ENCODE measurements at regions not wholly inside any gene's neighbourhood (a gene's known extent, or its start where the extent isn't known, plus 50 kb on each side); places are given as distances from the start of the nearest gene placed in this dataset.

GRCh38 chr2:55761024-55761423 is 67.4 kb upstream of the PNPT1 start:
- Histone ChIP-seq H3K79me2 (ENCODE audit: control insufficient read depth, insufficient read depth, low read length) (no peaks in the 10 kb centered on the region), H3K9me1 (ENCODE audit: control insufficient read depth, extremely low read depth, insufficient read depth, low read length) (no peaks in the 10 kb centered on the region), H4K20me1 (ENCODE audit: control insufficient read depth, extremely low read depth, insufficient read depth, low read length) (no peaks in the 10 kb centered on the region), H2AFZ (ENCODE audit: control insufficient read depth, low read length) (peak overlapping the region; percentile 66), H3K9me3 (ENCODE audit: control insufficient read depth, low read depth, low read length) (no peaks in the 10 kb centered on the region), H3K27ac (ENCODE audit: control insufficient read depth, insufficient read depth, low read length) (no peak overlapping the region), H3K27me3 (ENCODE audit: control insufficient read depth, extremely low read depth, insufficient read depth, low read length) (no peaks in the 10 kb centered on the region), H3K9ac (ENCODE audit: control insufficient read depth, extremely low read depth, insufficient read depth, low read length) (no peak overlapping the region), H3K4me3 (ENCODE audit: control insufficient read depth in 2 of 3, extremely low read depth in 1 of 3, insufficient read depth in 2 of 3, low read depth in 1 of 3, low read length in 3 of 3) (no peak overlapping the region), H3K4me2 (ENCODE audit: control insufficient read depth, extremely low read depth, insufficient read depth, low read depth, low read length) (peak overlapping the region; percentile 42), H3K4me1 (ENCODE audit: control insufficient read depth, extremely low read depth, insufficient read depth, low read length) (peaks cover 27% of the 10 kb centered on the region), H3K36me3 (ENCODE audit: control insufficient read depth in 2 of 2, extremely low read depth in 1 of 2, insufficient read depth in 2 of 2, low read length in 2 of 2) (no peaks in the 10 kb centered on the region)
- FAIRE-seq, result no peak
- TF ChIP-seq CTCF (optimal IDR thresholded peaks at IDR 0.05 in 1 of 3, IDR thresholded peaks at IDR 0.05 in 1 of 3, conservative IDR thresholded peaks at IDR 0.05 in 1 of 3; ENCODE audit: extremely low read depth in 1 of 3, insufficient read depth in 2 of 3, low read length in 3 of 3), result no peak
- TF ChIP-seq EZH2 (IDR thresholded peaks at IDR 0.05; ENCODE audit: low read length), result no peak
- DNase-seq (ENCODE audit: low read depth, low spot score), result no peak
- dilution Hi-C loops (cut with MboI; ENCODE audit: extremely low pct_ligation_motif_present, low sequenced_read_pairs), result no loop called here

DNA sequence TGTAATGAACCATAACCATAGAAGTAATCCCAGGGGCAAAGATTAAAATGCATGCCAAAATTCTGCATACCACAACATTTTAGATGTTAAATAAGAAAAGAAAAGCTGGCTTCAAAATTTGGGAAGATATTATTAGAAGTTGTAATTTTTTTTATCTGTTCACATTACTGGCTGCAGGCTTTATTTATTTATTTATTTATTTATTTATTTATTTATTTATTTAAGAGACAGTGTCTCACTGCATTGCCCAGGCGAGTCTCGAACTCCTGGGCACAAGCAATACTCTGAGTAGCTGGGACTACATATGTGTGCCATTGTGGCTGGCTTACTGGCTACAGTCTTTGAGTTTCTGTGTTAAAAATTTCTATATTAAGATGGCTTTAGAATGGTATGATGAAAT is 66.5 kb upstream of the PNPT1 start:
- no peak overlapping the region for H2AFZ ChIP-seq (ENCODE audit: control insufficient read depth, low read length)
- DNase-seq (ENCODE audit: low read depth, low spot score) (no peak), FAIRE-seq (no peak)

More for the DNA sequence above, 66.5 kb upstream of the PNPT1 start:
- no peak for TF ChIP-seq EZH2 (IDR thresholded peaks at IDR 0.05; ENCODE audit: low read length)
- no peak for TF ChIP-seq CTCF (optimal IDR thresholded peaks at IDR 0.05 in 1 of 3, IDR thresholded peaks at IDR 0.05 in 1 of 3, conservative IDR thresholded peaks at IDR 0.05 in 1 of 3; ENCODE audit: extremely low read depth in 1 of 3, insufficient read depth in 2 of 3, low read length in 3 of 3)
- Histone ChIP-seq H3K27ac (ENCODE audit: control insufficient read depth, insufficient read depth, low read length) (no peak overlapping the region), H3K79me2 (ENCODE audit: control insufficient read depth, insufficient read depth, low read length) (no peaks in the 10 kb centered on the region), H3K9me3 (ENCODE audit: control insufficient read depth, low read depth, low read length) (no peaks in the 10 kb centered on the region), H4K20me1 (ENCODE audit: control insufficient read depth, extremely low read depth, insufficient read depth, low read length) (no peaks in the 10 kb centered on the region), H3K9ac (ENCODE audit: control insufficient read depth, extremely low read depth, insufficient read depth, low read length) (no peak overlapping the region), H3K36me3 (ENCODE audit: control insufficient read depth in 2 of 2, extremely low read depth in 1 of 2, insufficient read depth in 2 of 2, low read length in 2 of 2) (no peaks in the 10 kb centered on the region), H3K4me1 (ENCODE audit: control insufficient read depth, extremely low read depth, insufficient read depth, low read length) (peaks cover 27% of the 10 kb centered on the region), H3K27me3 (ENCODE audit: control insufficient read depth, extremely low read depth, insufficient read depth, low read length) (no peaks in the 10 kb centered on the region), H3K4me3 (ENCODE audit: control insufficient read depth in 2 of 3, extremely low read depth in 1 of 3, insufficient read depth in 2 of 3, low read depth in 1 of 3, low read length in 3 of 3) (no peak overlapping the region), H3K4me2 (ENCODE audit: control insufficient read depth, extremely low read depth, insufficient read depth, low read depth, low read length) (no peak overlapping the region), H3K9me1 (ENCODE audit: control insufficient read depth, extremely low read depth, insufficient read depth, low read length) (no peaks in the 10 kb centered on the region)
- dilution Hi-C loops (cut with MboI; ENCODE audit: extremely low pct_ligation_motif_present, low sequenced_read_pairs), result no loop called here
